ENCODE measurements at regions not wholly inside any gene's neighbourhood (a gene's known extent, or its start where the extent isn't known, plus 50 kb on each side); places are given as distances from the start of the nearest gene placed in this dataset.
A peak's percentile ranks its signal among the peaks of the same experiment; 100 is the strongest.

DNA sequence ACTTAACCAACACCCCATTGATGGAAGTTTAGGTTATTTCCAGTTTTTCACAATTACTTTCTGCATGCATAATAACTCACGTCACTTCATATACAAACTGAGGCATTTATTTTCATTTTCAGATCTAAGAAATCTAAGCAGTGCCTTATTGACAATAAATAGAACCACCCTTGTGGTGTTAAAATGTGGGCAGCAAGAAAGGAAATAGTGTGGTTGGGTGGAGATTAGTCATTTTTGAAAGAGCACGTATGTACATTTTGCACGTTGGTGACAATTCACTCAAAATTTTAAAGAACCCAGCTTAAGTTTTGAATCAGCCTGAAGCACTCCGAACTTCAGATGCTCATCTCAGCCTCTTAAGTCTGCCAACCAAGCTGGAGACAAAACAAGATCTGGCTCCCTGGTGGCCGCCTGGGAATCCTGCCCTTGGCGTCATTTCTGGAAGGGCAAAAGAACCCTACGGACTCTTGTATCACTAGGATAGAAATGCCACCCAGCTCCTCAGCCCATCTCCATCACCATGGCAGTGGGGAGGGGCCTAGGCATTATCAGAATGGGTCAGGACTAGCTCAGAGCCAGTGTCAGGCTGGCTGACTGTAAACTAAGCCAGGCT, 89.5 kb upstream of the BCL2L14 start (continued):
- TF ChIP-seq, protein P1, sequence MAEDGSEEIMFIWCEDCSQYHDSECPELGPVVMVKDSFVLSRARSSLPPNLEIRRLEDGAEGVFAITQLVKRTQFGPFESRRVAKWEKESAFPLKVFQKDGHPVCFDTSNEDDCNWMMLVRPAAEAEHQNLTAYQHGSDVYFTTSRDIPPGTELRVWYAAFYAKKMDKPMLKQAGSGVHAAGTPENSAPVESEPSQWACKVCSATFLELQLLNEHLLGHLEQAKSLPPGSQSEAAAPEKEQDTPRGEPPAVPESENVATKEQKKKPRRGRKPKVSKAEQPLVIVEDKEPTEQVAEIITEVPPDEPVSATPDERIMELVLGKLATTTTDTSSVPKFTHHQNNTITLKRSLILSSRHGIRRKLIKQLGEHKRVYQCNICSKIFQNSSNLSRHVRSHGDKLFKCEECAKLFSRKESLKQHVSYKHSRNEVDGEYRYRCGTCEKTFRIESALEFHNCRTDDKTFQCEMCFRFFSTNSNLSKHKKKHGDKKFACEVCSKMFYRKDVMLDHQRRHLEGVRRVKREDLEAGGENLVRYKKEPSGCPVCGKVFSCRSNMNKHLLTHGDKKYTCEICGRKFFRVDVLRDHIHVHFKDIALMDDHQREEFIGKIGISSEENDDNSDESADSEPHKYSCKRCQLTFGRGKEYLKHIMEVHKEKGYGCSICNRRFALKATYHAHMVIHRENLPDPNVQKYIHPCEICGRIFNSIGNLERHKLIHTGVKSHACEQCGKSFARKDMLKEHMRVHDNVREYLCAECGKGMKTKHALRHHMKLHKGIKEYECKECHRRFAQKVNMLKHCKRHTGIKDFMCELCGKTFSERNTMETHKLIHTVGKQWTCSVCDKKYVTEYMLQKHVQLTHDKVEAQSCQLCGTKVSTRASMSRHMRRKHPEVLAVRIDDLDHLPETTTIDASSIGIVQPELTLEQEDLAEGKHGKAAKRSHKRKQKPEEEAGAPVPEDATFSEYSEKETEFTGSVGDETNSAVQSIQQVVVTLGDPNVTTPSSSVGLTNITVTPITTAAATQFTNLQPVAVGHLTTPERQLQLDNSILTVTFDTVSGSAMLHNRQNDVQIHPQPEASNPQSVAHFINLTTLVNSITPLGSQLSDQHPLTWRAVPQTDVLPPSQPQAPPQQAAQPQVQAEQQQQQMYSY (CRISPR knock-in tag; IDR thresholded peaks at IDR 0.05): no peak
- TF ChIP-seq KAT2A (conservative IDR thresholded peaks at IDR 0.05; ENCODE audit: control insufficient read depth, low read depth, low read length): no peak
- peak; percentile 94 for TF ChIP-seq CREM (IDR thresholded peaks at IDR 0.05; ENCODE audit: low read depth)
- TF ChIP-seq MEF2A (IDR thresholded peaks at IDR 0.05; ENCODE audit: insufficient read depth, low read depth, low read length): peak; percentile 81; the same call in 1 of the 2 replicates
- TF ChIP-seq KDM1A (IDR thresholded peaks at IDR 0.05; ENCODE audit: borderline replicate concordance): no peak
- TF ChIP-seq, protein P2, sequence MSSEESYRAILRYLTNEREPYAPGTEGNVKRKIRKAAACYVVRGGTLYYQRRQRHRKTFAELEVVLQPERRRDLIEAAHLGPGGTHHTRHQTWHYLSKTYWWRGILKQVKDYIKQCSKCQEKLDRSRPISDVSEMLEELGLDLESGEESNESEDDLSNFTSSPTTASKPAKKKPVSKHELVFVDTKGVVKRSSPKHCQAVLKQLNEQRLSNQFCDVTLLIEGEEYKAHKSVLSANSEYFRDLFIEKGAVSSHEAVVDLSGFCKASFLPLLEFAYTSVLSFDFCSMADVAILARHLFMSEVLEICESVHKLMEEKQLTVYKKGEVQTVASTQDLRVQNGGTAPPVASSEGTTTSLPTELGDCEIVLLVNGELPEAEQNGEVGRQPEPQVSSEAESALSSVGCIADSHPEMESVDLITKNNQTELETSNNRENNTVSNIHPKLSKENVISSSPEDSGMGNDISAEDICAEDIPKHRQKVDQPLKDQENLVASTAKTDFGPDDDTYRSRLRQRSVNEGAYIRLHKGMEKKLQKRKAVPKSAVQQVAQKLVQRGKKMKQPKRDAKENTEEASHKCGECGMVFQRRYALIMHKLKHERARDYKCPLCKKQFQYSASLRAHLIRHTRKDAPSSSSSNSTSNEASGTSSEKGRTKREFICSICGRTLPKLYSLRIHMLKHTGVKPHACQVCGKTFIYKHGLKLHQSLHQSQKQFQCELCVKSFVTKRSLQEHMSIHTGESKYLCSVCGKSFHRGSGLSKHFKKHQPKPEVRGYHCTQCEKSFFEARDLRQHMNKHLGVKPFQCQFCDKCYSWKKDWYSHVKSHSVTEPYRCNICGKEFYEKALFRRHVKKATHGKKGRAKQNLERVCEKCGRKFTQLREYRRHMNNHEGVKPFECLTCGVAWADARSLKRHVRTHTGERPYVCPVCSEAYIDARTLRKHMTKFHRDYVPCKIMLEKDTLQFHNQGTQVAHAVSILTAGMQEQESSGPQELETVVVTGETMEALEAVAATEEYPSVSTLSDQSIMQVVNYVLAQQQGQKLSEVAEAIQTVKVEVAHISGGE (CRISPR knock-in tag; IDR thresholded peaks at IDR 0.05): no peak
- TF ChIP-seq MYC (IDR thresholded peaks at IDR 0.05; ENCODE audit: insufficient read depth, insufficient read length, insufficient replicate concordance, low read length, severe bottlenecking): no peak
- no peak for TF ChIP-seq PAX8 (IDR thresholded peaks at IDR 0.05)
- TF ChIP-seq SMC3 (IDR thresholded peaks at IDR 0.05; ENCODE audit: borderline replicate concordance, low read length): no peak
- TF ChIP-seq YBX1 (IDR thresholded peaks at IDR 0.05): no peak
- peak in 1 of 2 experiments; percentile 93; a peak in 2 of 4 replicates for TF ChIP-seq ETV6 (conservative IDR thresholded peaks at IDR 0.05 in 1 of 2, IDR thresholded peaks at IDR 0.05 in 1 of 2; ENCODE audit: borderline replicate concordance in 1 of 2, low read depth in 1 of 2)
- TF ChIP-seq, protein P3, sequence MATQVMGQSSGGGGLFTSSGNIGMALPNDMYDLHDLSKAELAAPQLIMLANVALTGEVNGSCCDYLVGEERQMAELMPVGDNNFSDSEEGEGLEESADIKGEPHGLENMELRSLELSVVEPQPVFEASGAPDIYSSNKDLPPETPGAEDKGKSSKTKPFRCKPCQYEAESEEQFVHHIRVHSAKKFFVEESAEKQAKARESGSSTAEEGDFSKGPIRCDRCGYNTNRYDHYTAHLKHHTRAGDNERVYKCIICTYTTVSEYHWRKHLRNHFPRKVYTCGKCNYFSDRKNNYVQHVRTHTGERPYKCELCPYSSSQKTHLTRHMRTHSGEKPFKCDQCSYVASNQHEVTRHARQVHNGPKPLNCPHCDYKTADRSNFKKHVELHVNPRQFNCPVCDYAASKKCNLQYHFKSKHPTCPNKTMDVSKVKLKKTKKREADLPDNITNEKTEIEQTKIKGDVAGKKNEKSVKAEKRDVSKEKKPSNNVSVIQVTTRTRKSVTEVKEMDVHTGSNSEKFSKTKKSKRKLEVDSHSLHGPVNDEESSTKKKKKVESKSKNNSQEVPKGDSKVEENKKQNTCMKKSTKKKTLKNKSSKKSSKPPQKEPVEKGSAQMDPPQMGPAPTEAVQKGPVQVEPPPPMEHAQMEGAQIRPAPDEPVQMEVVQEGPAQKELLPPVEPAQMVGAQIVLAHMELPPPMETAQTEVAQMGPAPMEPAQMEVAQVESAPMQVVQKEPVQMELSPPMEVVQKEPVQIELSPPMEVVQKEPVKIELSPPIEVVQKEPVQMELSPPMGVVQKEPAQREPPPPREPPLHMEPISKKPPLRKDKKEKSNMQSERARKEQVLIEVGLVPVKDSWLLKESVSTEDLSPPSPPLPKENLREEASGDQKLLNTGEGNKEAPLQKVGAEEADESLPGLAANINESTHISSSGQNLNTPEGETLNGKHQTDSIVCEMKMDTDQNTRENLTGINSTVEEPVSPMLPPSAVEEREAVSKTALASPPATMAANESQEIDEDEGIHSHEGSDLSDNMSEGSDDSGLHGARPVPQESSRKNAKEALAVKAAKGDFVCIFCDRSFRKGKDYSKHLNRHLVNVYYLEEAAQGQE (IDR thresholded peaks at IDR 0.05; ENCODE audit: low read depth, low read length): no peak
- no peak for TF ChIP-seq SMAD5 (IDR thresholded peaks at IDR 0.05; ENCODE audit: low read depth)
- TF ChIP-seq, protein P4, sequence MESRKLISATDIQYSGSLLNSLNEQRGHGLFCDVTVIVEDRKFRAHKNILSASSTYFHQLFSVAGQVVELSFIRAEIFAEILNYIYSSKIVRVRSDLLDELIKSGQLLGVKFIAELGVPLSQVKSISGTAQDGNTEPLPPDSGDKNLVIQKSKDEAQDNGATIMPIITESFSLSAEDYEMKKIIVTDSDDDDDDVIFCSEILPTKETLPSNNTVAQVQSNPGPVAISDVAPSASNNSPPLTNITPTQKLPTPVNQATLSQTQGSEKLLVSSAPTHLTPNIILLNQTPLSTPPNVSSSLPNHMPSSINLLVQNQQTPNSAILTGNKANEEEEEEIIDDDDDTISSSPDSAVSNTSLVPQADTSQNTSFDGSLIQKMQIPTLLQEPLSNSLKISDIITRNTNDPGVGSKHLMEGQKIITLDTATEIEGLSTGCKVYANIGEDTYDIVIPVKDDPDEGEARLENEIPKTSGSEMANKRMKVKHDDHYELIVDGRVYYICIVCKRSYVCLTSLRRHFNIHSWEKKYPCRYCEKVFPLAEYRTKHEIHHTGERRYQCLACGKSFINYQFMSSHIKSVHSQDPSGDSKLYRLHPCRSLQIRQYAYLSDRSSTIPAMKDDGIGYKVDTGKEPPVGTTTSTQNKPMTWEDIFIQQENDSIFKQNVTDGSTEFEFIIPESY (IDR thresholded peaks at IDR 0.05): no peak
- TF ChIP-seq CHD2 (IDR thresholded peaks at IDR 0.05; ENCODE audit: borderline replicate concordance, low read depth, low read length): peak; percentile 80; the same call in 1 of the 2 replicates
- peak; percentile 95 for TF ChIP-seq STAT3 (IDR thresholded peaks at IDR 0.05; ENCODE audit: low read depth, low read length)
- peak; percentile 99 for TF ChIP-seq NFIC (IDR thresholded peaks at IDR 0.05; ENCODE audit: low read depth, low read length)

Data from GM12878 (cell line).